Activated B cell treated with CpG ODN at 0.5 μM for 24 hours (primary cell): ENCODE measurements at regions not wholly inside any gene's neighbourhood (a gene's known extent, or its start where the extent isn't known, plus 50 kb on each side); places are given as distances from the start of the nearest gene placed in this dataset.

Experiments used
- ATAC-seq: fragments of 200-7000 bp; cut with Tn5 transposase; one replicate; pipeline ENCODE4 v1.10.0; 2021; ENCODE audit warnings: low read depth, mild to moderate bottlenecking, moderate library complexity
- CTCF ChIA-PET: fragments of 350-600 bp; sonication (Branson Sonifier 250); formaldehyde crosslinking; loops from one replicate; lab custom pipeline; 2021; ENCODE audit warnings: antibody characterized with exemption; lab: Charles Lee
- POLR2A ChIA-PET: fragments of 350-600 bp; sonication (Branson Sonifier 250); formaldehyde crosslinking; loops from one replicate; lab custom pipeline; 2021; ENCODE audit warnings: antibody characterized with exemption; lab: Charles Lee
- DNase-seq: peaks from one replicate; pipeline ENCODE4 v3.0.0; 2022
- H3K27ac Mint-ChIP-seq: one replicate; pipeline ENCODE4 v1.8.0; 2020; ENCODE audit warnings: mixed read lengths
- H3K27me3 Mint-ChIP-seq: one replicate; pipeline ENCODE4 v1.8.0; 2021; ENCODE audit warnings: mixed read lengths
- H3K36me3 Mint-ChIP-seq: one replicate; pipeline ENCODE4 v1.8.0; 2021; ENCODE audit warnings: low read depth, mixed read lengths
- H3K4me1 Mint-ChIP-seq: one replicate; pipeline ENCODE4 v1.8.0; 2021; ENCODE audit warnings: mixed read lengths
- H3K4me3 Mint-ChIP-seq: one replicate; pipeline ENCODE4 v1.8.0; 2020; ENCODE audit warnings: mild to moderate bottlenecking, mixed read lengths
- H3K9me3 Mint-ChIP-seq: one replicate; pipeline ENCODE4 v1.8.0; 2020; ENCODE audit warnings: mixed read lengths
- CTCF ChIP-seq: fragments of 200-600 bp; IDR thresholded peaks from one replicate; pipeline ENCODE4 v1.8.0; 2022; ENCODE audit warnings: antibody characterized with exemption, mild to moderate bottlenecking
- intact Hi-C: fragments of 100-400 bp; cut with micrococcal nuclease; formaldehyde crosslinking; loops from one replicate; pipeline ENCODE4 v1.15.1; 2024

- POLR2A ChIA-PET, result no interaction called here
- no peak for TF ChIP-seq CTCF
- no peaks in the 10 kb centered on the region for H3K9me3 Mint-ChIP-seq
- CTCF ChIA-PET, result no interaction called here
- ATAC-seq (no peak), DNase-seq (no peak)
- no peaks in the 10 kb centered on the region for H3K36me3 Mint-ChIP-seq
- H3K27me3 Mint-ChIP-seq, result peaks cover 2% of the 10 kb centered on the region
- no peak overlapping the region for H3K4me3 Mint-ChIP-seq
- no peak overlapping the region for H3K27ac Mint-ChIP-seq
- intact Hi-C loops, result no loop called here
- H3K4me1 Mint-ChIP-seq, result no peaks in the 10 kb centered on the region
These were observed 176.0 kb downstream of the ESRRB start for GRCh38 chr14:76551906-76552305.

GRCh38 chr14:76564471-76565422, 188.8 kb downstream of the ESRRB start:
- ATAC-seq, result no peak
- intact Hi-C loops, result no loop called here
- Mint-ChIP-seq H3K4me3 (no peak overlapping the region), H3K9me3 (peaks cover 4% of the 10 kb centered on the region), H3K36me3 (no peaks in the 10 kb centered on the region), H3K27ac (no peak overlapping the region), H3K4me1 (no peaks in the 10 kb centered on the region), H3K27me3 (peaks cover 5% of the 10 kb centered on the region)
- POLR2A ChIA-PET, result no interaction called here
- TF ChIP-seq CTCF, result no peak
- CTCF ChIA-PET, result no interaction called here
- no peak for DNase-seq

GRCh38 chr14:76566439-76566838, 190.5 kb downstream of the ESRRB start:
- ATAC-seq, result no peak
- ChIA-PET CTCF (no interaction called here), POLR2A (no interaction called here)
- Mint-ChIP-seq H3K27me3 (no peaks in the 10 kb centered on the region), H3K9me3 (peaks cover 4% of the 10 kb centered on the region), H3K36me3 (no peaks in the 10 kb centered on the region), H3K4me3 (no peak overlapping the region), H3K4me1 (no peaks in the 10 kb centered on the region), H3K27ac (no peak overlapping the region)
- intact Hi-C loops, result no loop called here
- no peak for TF ChIP-seq CTCF
- DNase-seq, result no peak

GRCh38 chr14:76574416-76575095, 186.7 kb upstream of the VASH1 start:
- Mint-ChIP-seq H3K36me3 (no peaks in the 10 kb centered on the region), H3K27me3 (peaks cover 5% of the 10 kb centered on the region), H3K4me1 (no peaks in the 10 kb centered on the region), H3K4me3 (no peak overlapping the region), H3K27ac (no peak overlapping the region), H3K9me3 (peaks cover under 1% of the 10 kb centered on the region)
- TF ChIP-seq CTCF, result no peak
- DNase-seq, result no peak
- POLR2A ChIA-PET, result no interaction called here
- ATAC-seq, result no peak
- intact Hi-C loops, result no loop called here
- CTCF ChIA-PET, result no interaction called here

GRCh38 chr14:76575108-76575507, 186.2 kb upstream of the VASH1 start:
- CTCF ChIA-PET, result no interaction called here
- Mint-ChIP-seq H3K27ac (no peak overlapping the region), H3K27me3 (peaks cover 5% of the 10 kb centered on the region), H3K9me3 (no peaks in the 10 kb centered on the region), H3K36me3 (no peaks in the 10 kb centered on the region), H3K4me1 (no peaks in the 10 kb centered on the region), H3K4me3 (no peak overlapping the region)
- DNase-seq, result no peak
- no peak for ATAC-seq
- intact Hi-C loops, result no loop called here
- POLR2A ChIA-PET, result no interaction called here
- no peak for TF ChIP-seq CTCF
